GM18519 (cell line): ENCODE measurements at regions not wholly inside any gene's neighbourhood (a gene's known extent, or its start where the extent isn't known, plus 50 kb on each side); places are given as distances from the start of the nearest gene placed in this dataset.

Experiments used
- ATAC-seq: cut with Tn5 transposase; IDR thresholded peaks from one replicate; pipeline ENCODE4 v1.9.1; 2021; ENCODE audit warnings: mild to moderate bottlenecking, moderate library complexity; ENCODE audit not compliant: unreplicated experiment, low FRiP score

GRCh38 chr10:52927678-52928077, 155.1 kb upstream of the MBL2 start:
- no peak for ATAC-seq

GRCh38 chr10:52923520-52923919, 150.9 kb upstream of the MBL2 start:
- ATAC-seq, result no peak

- peak; percentile 47 for ATAC-seq
Measured at GRCh38 chr10:52918714-52919305, 146.2 kb upstream of the MBL2 start.

GRCh38 chr10:52915391-52915790, 142.8 kb upstream of the MBL2 start:
- no peak for ATAC-seq

GRCh38 chr10:52911163-52911562, 138.6 kb upstream of the MBL2 start:
- ATAC-seq, result no peak

GRCh38 chr10:52908478-52908877, 135.9 kb upstream of the MBL2 start:
- no peak for ATAC-seq

- ATAC-seq, result no peak
Measured at GRCh38 chr10:52906046-52906445, 133.5 kb upstream of the MBL2 start.

- ATAC-seq, result no peak
Measured at GRCh38 chr10:52903397-52903938, 130.9 kb upstream of the MBL2 start.

- peak; percentile 70 for ATAC-seq
Measured at GRCh38 chr10:52900593-52900992, 128.0 kb upstream of the MBL2 start.

GRCh38 chr10:52897162-52897561, 124.6 kb upstream of the MBL2 start:
- ATAC-seq, result no peak

- ATAC-seq, result no peak
Measured at GRCh38 chr10:52895059-52895458, 122.5 kb upstream of the MBL2 start.

GRCh38 chr10:52890281-52890680, 117.7 kb upstream of the MBL2 start:
- ATAC-seq, result no peak

- ATAC-seq, result no peak
Measured at GRCh38 chr10:52889611-52890010, 117.0 kb upstream of the MBL2 start.

- peak; percentile 94 for ATAC-seq
Measured at GRCh38 chr10:52883996-52884871, 111.7 kb upstream of the MBL2 start.

GRCh38 chr10:52879091-52879807, 106.7 kb upstream of the MBL2 start:
- no peak for ATAC-seq

GRCh38 chr10:52877451-52877850, 104.9 kb upstream of the MBL2 start:
- ATAC-seq, result no peak

GRCh38 chr10:52875336-52875735, 102.8 kb upstream of the MBL2 start:
- ATAC-seq, result no peak

GRCh38 chr10:52874581-52874980, 102.0 kb upstream of the MBL2 start:
- no peak for ATAC-seq

- ATAC-seq, result no peak
Measured at GRCh38 chr10:52871191-52871843, 98.7 kb upstream of the MBL2 start.

GRCh38 chr10:52870562-52870961, 98.0 kb upstream of the MBL2 start:
- ATAC-seq, result no peak

GRCh38 chr10:52869864-52870263, 97.3 kb upstream of the MBL2 start:
- no peak for ATAC-seq
